Ramos (cell line): ENCODE measurements at regions not wholly inside any gene's neighbourhood (a gene's known extent, or its start where the extent isn't known, plus 50 kb on each side); places are given as distances from the start of the nearest gene placed in this dataset.

Source experiments
- in situ Hi-C: fragments of 300-500 bp; cut with MboI; formaldehyde crosslinking; loops from one replicate; pipeline ENCODE4 v1.14.3; 2022; ENCODE audit warnings: low sequenced_read_pairs; ENCODE audit not compliant: unreplicated experiment

- in situ Hi-C loops = no loop called here
Measured at GRCh38 chr1:70659891-70660290, 248.8 kb downstream of the CTH start.

- in situ Hi-C loops = no loop called here
Measured at GRCh38 chr1:70666381-70667140, 255.5 kb downstream of the CTH start.

GRCh38 chr1:70667494-70668170 lies 256.6 kb downstream of the CTH start:
- in situ Hi-C loops = no loop called here

- in situ Hi-C loops = no loop called here
Measured at GRCh38 chr1:70671006-70671405, 259.9 kb downstream of the CTH start.

GRCh38 chr1:70672442-70672888 lies 261.4 kb downstream of the CTH start:
- in situ Hi-C loops = no loop called here

- in situ Hi-C loops = no loop called here
Measured at GRCh38 chr1:70674941-70675685, 264.0 kb downstream of the CTH start.

GRCh38 chr1:70675737-70676156 lies 264.7 kb downstream of the CTH start:
- in situ Hi-C loops = no loop called here

GRCh38 chr1:70685300-70686286 lies 274.5 kb downstream of the CTH start:
- in situ Hi-C loops = loop anchor here (10.0 kb wide), 1 partner anchor 359 kb away; the partner anchor contains the start of gene PTGER3

GRCh38 chr1:70688580-70688979 lies 277.5 kb downstream of the CTH start:
- in situ Hi-C loops = loop anchor here (10.0 kb wide), 1 partner anchor 356 kb away; the partner anchor contains the start of gene PTGER3

- in situ Hi-C loops = no loop called here
Measured at GRCh38 chr1:70706381-70707037, 295.4 kb downstream of the CTH start.

GRCh38 chr1:70707214-70707613 lies 296.1 kb downstream of the CTH start:
- in situ Hi-C loops = no loop called here

- in situ Hi-C loops = no loop called here
Measured at GRCh38 chr1:70714149-70714548, 303.1 kb downstream of the CTH start.

GRCh38 chr1:70717211-70717610 lies 306.1 kb downstream of the CTH start:
- in situ Hi-C loops = no loop called here

- in situ Hi-C loops = no loop called here
Measured at GRCh38 chr1:70717656-70718055, 306.6 kb downstream of the CTH start.

- in situ Hi-C loops = no loop called here
Measured at GRCh38 chr1:70718086-70718630, 307.1 kb downstream of the CTH start.

GRCh38 chr1:70719154-70719553 lies 308.1 kb downstream of the CTH start:
- in situ Hi-C loops = no loop called here

GRCh38 chr1:70720109-70720508 lies 309.0 kb downstream of the CTH start:
- in situ Hi-C loops = no loop called here

GRCh38 chr1:70720521-70720920 lies 309.5 kb downstream of the CTH start:
- in situ Hi-C loops = no loop called here
